T-helper 2 cell treated with Interferon-gamma antibody and Interleukin-4, amounts not matched to agents 5 μg/mL and 100 μg/mL, for 36 hours (primary cell): ENCODE measurements at regions not wholly inside any gene's neighbourhood (a gene's known extent, or its start where the extent isn't known, plus 50 kb on each side); places are given as distances from the start of the nearest gene placed in this dataset.

Source experiments
- DNase-seq: peaks from one replicate; pipeline ENCODE4 v3.0.0; 2021; ENCODE audit warnings: low spot score
- H3K27ac Mint-ChIP-seq: one replicate; pipeline ENCODE4 v1.8.0; 2021; ENCODE audit warnings: mild to moderate bottlenecking, mixed read lengths
- H3K27me3 Mint-ChIP-seq: one replicate; pipeline ENCODE4 v1.8.0; 2021; ENCODE audit warnings: low read depth, mixed read lengths
- H3K36me3 Mint-ChIP-seq: one replicate; pipeline ENCODE4 v1.8.0; 2021; ENCODE audit warnings: low read depth, mixed read lengths
- H3K4me1 Mint-ChIP-seq: one replicate; pipeline ENCODE4 v1.8.0; 2021; ENCODE audit warnings: low read depth, mixed read lengths
- H3K4me3 Mint-ChIP-seq: one replicate; pipeline ENCODE4 v1.8.0; 2022; ENCODE audit warnings: mild to moderate bottlenecking, moderate library complexity, mixed read lengths
- H3K9me3 Mint-ChIP-seq: one replicate; pipeline ENCODE4 v1.8.0; 2021; ENCODE audit warnings: mixed read lengths

DNA sequence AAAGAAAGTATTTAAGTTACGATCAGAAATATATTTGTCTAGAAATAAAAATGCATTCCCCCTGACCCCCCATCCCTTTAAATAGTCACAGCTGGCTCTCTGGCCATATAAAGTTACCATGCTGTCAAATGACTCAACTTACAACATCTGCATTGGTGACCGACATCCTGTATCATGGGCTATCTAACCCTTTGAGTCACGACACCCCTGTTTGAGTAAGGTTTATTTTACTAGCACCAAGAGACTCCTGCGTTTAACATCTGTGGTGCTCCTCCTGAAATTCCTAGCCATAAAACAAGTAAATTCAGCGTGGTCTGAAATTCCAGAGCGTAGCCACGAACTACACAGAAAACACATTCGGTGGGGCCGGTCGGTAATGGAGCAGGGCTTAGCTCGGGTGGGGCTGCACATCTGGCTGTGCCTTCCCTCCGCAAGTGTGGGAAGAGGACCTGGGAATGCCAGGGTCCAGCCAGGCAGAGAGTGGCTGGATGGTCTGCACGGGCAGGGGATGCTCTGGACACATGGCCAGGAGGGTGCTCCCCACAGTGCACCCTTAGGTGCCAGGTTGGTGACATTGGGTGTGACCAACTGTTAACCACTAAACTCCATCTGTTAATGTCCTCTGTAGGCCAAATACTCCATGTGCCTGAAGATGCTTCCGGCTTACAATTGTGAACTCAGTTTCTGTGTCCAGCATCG lies 53.0 kb upstream of the CLDN14 start:
- Mint-ChIP-seq H3K36me3 (no peaks in the 10 kb centered on the region), H3K4me1 (no peaks in the 10 kb centered on the region), H3K27ac (no peak overlapping the region), H3K4me3 (no peak overlapping the region), H3K9me3 (no peaks in the 10 kb centered on the region), H3K27me3 (no peaks in the 10 kb centered on the region)
- no peak for DNase-seq

DNA sequence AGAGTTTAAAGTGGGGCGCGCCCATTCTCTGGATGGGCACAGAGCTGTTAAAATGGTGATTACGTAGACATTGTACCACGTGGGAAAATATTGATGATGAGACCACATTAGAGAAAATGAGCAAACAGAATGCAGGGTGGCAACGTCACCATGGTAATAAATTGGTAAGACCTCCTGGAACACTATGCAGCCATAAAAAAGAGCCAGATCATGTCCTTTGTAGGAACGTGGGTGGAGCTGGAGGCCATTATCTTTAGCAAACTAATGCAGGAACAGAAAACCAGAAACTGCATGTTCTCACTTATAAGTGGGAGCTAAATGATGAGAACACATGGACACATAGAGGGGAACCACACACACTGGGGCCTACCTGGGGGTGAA lies 53.5 kb upstream of the CLDN14 start:
- no peak for DNase-seq
- Mint-ChIP-seq H3K36me3 (no peaks in the 10 kb centered on the region), H3K4me1 (no peaks in the 10 kb centered on the region), H3K27me3 (no peaks in the 10 kb centered on the region), H3K4me3 (no peak overlapping the region), H3K27ac (no peak overlapping the region), H3K9me3 (no peaks in the 10 kb centered on the region)

DNA sequence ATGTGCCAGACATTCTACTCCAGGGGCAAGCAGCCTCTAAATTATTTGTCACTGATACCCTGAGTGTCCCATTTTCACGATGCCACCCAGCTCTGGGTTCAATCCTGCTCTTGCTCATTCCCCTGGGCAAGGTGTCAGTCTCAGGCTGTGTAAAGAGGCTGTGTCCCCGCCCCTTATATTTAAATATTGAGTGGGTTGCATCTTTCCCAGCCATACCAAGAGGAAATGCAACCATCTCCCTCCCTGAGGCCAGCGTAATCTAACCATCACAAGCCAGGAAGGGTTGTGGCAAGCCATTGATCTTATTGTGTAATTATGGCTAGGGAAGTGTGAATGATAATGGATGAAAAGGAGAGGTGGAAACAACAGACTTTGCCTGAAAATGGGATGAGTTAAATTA lies 54.7 kb upstream of the CLDN14 start:
- H3K9me3 Mint-ChIP-seq = no peaks in the 10 kb centered on the region
- H3K27ac Mint-ChIP-seq = no peak overlapping the region
- no peaks in the 10 kb centered on the region for H3K36me3 Mint-ChIP-seq
- H3K4me3 Mint-ChIP-seq = no peak overlapping the region
- no peaks in the 10 kb centered on the region for H3K27me3 Mint-ChIP-seq
- no peaks in the 10 kb centered on the region for H3K4me1 Mint-ChIP-seq
- DNase-seq = no peak

DNA sequence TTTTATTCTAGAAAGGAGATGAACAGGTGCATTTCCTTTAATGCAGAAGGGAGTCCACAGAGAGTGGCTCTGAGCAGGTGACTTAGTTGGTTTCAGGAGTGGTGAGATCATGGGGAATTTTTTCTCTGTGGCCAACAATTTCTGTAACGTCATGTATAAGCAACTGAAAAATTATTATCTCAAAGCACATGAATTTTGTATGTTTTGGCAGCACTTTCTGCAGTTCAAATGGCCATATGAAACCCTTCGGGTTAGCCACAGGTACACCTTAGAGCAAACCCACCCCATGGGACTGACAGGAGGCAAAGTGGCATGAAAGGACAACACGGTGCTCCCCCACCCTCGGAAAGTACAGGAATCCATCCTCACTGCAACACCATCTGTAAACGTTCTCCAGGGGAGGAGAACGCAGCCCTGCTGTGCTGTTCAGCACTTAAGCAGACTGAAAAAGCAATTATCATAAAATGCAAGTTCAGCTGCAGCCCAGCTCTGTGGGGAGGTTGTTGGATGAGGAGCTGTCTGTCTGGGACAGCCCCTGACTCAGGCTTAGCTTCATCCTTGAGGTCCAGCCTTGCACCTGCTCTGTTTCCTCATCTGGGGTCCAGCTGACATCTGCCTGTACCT lies 55.8 kb upstream of the CLDN14 start:
- DNase-seq = no peak
- Mint-ChIP-seq H3K27ac (no peak overlapping the region), H3K27me3 (no peaks in the 10 kb centered on the region), H3K4me3 (no peak overlapping the region), H3K4me1 (no peaks in the 10 kb centered on the region), H3K9me3 (no peaks in the 10 kb centered on the region), H3K36me3 (no peaks in the 10 kb centered on the region)

DNA sequence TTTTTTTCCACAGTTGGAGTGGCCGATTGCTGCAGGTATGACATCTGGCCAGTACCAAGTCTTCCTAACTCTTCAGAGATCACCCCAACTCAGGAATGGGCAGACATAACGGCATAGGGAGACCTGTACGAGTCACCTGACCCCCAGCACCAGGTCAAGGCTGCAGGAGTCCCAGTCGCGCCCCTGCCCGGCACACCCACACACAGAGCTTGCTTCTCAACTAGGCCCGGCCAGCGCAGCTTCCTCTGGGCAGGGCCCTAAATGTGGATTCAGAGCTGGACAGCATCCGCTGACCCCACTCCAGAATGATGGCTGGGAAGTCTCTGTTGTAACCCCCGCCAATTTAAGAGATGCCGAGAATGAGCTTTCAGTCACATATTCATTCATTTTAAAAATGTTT lies 58.8 kb upstream of the CLDN14 start:
- Mint-ChIP-seq H3K27ac (no peak overlapping the region), H3K36me3 (no peaks in the 10 kb centered on the region), H3K4me3 (no peak overlapping the region), H3K27me3 (peaks cover 9% of the 10 kb centered on the region), H3K9me3 (no peaks in the 10 kb centered on the region), H3K4me1 (no peaks in the 10 kb centered on the region)
- DNase-seq = no peak

DNA sequence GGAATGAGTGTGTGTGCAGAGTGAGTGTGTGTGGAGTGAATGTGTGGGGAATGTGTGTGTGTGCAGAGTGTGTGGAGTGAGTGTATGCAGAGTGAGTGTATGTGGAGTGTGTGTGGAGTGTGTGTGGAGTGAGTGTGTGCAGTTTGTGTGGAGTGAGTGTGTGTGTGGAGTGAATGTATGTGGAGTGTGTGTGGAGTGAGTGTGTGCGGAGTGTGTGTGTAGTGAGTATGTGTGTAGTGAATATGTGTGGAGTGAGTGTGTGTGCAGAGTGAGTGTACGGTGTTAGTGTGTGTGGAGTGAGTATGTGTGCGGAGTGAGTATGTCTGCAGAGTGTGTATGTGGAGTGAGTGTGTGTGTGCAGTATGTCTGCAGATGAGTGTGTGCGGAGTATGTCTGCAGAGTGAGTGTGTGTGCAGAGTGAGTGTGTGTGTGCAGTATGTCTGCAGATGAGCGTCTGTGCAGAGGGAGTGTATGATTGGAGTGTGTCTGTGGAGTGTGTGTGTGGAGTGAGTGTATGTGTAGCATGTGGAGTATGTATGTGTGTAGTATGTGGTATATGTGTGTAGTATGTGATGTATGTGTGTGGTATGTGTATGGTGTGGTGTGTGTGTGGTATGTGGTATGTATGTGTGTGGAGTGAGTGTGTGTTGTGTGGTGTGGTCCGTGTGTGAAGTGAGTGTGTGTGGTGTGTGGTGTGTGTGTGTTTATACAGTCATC lies 59.7 kb upstream of the CLDN14 start:
- H3K4me1 Mint-ChIP-seq = no peaks in the 10 kb centered on the region
- H3K27me3 Mint-ChIP-seq = peaks cover 9% of the 10 kb centered on the region
- no peaks in the 10 kb centered on the region for H3K9me3 Mint-ChIP-seq
- no peaks in the 10 kb centered on the region for H3K36me3 Mint-ChIP-seq
- DNase-seq = no peak
- no peak overlapping the region for H3K4me3 Mint-ChIP-seq
- no peak overlapping the region for H3K27ac Mint-ChIP-seq

DNA sequence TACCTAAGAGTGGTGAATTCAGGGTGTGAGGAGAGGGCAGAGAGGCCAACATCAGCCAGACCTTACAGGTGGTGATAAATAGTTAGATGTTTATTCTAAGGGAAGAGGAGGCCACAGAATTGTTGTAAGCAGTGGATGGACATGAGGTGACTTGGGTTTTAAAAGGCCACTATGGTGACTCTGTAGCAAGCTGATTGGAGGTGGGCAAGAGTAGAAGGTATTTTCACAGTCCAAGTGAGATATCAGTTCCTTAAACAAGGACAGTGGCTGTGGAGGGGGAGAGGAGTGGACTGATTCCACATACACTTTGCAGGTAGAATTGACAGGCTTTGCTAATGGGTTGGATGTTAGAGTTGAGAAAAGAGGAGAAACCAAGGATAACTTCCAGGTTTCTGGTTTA lies 60.8 kb upstream of the CLDN14 start:
- H3K4me1 Mint-ChIP-seq = no peaks in the 10 kb centered on the region
- no peaks in the 10 kb centered on the region for H3K36me3 Mint-ChIP-seq
- no peaks in the 10 kb centered on the region for H3K9me3 Mint-ChIP-seq
- no peak overlapping the region for H3K27ac Mint-ChIP-seq
- H3K4me3 Mint-ChIP-seq = no peak overlapping the region
- peaks cover 11% of the 10 kb centered on the region for H3K27me3 Mint-ChIP-seq
- no peak for DNase-seq

DNA sequence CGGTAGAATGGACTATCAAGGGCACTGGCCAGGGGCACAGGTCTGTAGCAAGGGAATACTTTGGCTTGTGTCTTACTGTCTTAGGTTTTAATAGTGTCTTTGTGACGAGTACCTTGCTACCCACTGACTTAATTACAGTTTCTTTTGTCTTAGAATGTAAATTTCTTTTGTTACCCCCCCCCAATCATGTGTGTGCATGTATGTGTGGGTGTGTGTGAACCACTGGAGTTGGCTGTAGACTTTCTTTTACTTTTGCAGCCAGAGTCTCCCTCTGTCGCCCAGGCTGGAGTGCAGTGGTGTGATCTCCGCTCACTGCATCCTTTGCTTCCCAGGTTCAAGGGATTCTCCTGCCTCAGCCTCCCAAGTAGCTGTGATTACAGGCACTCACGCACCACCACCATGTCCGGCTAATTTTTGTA lies 61.8 kb upstream of the CLDN14 start:
- H3K9me3 Mint-ChIP-seq = no peaks in the 10 kb centered on the region
- H3K4me3 Mint-ChIP-seq = no peak overlapping the region
- H3K27ac Mint-ChIP-seq = no peak overlapping the region
- H3K36me3 Mint-ChIP-seq = no peaks in the 10 kb centered on the region
- no peak for DNase-seq
- no peaks in the 10 kb centered on the region for H3K4me1 Mint-ChIP-seq
- H3K27me3 Mint-ChIP-seq = peaks cover 12% of the 10 kb centered on the region

DNA sequence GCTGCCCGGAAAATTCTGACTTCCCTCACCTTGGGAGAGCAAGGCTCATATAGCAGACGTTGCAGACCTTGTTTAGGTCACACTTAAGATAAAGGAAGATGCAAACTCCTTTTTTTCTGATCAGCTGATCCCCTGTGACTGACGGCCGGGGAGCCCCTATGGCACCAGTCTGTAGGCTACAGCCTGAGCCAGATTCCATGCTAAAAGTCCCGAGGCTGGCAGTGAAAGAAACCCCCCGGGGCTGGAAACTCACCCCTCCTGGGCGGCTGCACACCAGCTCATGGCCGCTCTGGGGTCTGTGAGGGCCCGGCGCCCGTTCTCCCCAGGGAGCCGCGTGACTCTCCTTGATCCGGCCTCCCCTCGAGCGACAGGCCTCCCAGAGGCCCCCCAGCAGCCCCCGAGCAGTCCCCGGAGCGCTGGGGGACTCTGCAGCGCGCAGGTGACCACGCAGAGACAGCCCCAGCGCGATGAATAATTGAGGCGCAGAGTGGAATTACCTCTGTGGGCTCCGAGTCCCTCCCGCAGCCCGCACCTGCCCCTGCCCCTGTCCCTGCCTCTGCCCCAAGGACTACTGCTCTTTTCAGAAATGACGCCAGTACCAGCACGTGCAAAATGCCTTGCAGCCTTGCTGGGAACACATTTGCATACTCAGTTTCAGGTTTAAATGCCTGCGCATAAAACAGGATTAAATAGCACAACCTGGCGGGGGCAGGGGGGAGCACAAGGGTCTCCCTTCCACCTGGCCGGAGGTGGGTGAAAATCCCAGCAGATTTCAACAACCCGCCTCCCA lies 62.6 kb upstream of the CLDN14 start:
- Mint-ChIP-seq H3K4me1 (no peaks in the 10 kb centered on the region), H3K36me3 (no peaks in the 10 kb centered on the region), H3K9me3 (no peaks in the 10 kb centered on the region), H3K27ac (no peak overlapping the region), H3K4me3 (no peak overlapping the region), H3K27me3 (peaks cover 12% of the 10 kb centered on the region)
- DNase-seq = no peak

DNA sequence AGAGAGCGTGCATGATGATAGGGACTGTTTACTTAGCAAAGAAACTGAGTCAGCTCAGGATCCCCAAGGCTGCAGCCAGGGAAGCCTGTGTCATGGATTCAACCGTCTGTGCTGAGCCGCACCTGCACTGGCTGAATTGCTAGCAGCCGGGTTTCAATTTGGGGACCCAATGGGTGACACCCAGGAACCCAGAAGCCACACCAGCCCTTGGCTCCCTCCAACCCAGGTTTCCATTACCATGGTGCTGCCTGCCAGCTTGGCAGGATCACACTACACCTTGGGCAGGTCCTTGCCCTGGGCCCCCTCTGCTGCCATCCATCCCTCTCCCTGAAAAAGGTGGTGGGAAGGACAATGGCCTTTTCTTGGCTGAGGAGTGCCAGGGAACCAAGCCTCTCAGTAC lies 64.0 kb upstream of the CLDN14 start:
- H3K27me3 Mint-ChIP-seq = peaks cover 12% of the 10 kb centered on the region
- H3K4me3 Mint-ChIP-seq = no peak overlapping the region
- H3K36me3 Mint-ChIP-seq = no peaks in the 10 kb centered on the region
- H3K4me1 Mint-ChIP-seq = no peaks in the 10 kb centered on the region
- no peaks in the 10 kb centered on the region for H3K9me3 Mint-ChIP-seq
- DNase-seq = no peak
- no peak overlapping the region for H3K27ac Mint-ChIP-seq

DNA sequence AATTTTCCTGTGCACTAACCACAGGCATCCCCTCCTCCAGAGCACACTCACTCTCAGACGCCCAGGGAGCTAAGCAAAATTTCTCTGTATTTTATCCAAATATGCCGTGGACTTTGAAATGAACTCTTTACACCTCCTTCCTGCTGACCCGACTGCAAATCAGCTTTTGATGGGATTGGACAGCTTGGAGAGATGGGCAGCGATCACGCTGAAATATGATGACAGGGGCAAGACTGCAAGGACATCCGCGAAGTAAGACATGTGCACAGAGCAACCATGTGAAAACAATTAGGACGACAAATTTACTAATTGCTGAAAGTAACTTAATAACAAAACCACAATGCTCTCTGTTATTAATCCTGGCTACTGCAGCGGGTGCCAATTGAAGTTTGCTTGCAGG lies 64.6 kb upstream of the CLDN14 start:
- Mint-ChIP-seq H3K9me3 (no peaks in the 10 kb centered on the region), H3K4me3 (no peak overlapping the region), H3K4me1 (no peaks in the 10 kb centered on the region), H3K36me3 (no peaks in the 10 kb centered on the region), H3K27me3 (peaks cover 12% of the 10 kb centered on the region), H3K27ac (no peak overlapping the region)
- no peak for DNase-seq

DNA sequence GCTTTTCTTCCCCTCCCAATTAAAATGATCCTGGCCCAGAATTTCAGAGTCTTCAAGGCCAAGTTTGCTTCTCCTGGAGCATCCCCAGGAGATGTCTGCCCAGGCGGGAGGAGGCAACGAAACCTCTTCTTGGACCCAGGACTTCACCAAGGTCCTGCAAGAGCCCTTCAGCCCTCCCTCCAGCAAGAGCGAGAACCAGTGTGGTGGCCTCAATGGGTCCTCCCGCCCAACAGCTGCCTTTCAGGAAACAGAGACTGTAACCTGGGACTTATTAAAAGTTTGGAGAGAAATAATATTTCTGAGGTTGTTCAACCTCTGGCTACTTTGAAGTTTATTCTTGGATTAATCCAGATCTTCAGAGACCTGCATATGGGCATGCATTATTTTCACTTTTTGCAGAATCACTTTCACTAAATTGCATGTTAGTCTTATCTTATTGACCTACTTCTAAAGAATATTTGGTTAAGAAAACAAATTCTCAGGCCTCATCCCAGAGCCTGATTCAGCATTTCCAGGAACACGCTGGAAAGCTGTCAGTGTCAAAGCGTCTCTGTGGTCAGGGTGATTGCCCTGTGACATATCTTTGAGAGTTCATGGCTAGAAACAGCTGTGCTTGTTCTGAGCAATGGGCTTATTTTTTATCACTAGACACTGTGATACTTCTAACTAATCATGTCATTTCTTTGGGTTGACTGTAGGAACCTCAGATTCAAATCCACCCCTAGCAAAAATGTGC lies 66.0 kb upstream of the CLDN14 start:
- no peak overlapping the region for H3K4me3 Mint-ChIP-seq
- DNase-seq = no peak
- H3K4me1 Mint-ChIP-seq = no peaks in the 10 kb centered on the region
- peaks cover 12% of the 10 kb centered on the region for H3K27me3 Mint-ChIP-seq
- no peaks in the 10 kb centered on the region for H3K9me3 Mint-ChIP-seq
- no peaks in the 10 kb centered on the region for H3K36me3 Mint-ChIP-seq
- no peak overlapping the region for H3K27ac Mint-ChIP-seq

DNA sequence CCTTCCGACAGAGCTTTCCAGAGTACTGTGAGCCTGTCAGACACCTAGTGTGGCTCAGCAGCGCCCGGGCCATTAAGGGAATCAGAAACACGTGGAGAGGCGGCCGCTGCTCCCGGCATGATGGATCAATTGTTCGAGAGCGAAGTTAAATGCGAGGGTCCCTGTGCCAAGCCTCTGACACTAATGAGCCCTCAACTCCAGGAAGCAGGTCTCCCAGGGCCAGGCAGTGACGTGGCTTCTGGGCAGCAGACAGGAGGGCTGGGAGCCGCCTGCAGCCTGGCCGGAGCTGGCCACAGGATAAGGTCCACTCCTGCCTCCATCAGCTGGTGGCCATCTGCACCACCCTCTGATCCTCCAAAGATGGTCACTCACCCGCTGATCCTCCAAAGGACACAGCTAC lies 67.5 kb upstream of the CLDN14 start:
- H3K27me3 Mint-ChIP-seq = peaks cover 5% of the 10 kb centered on the region
- DNase-seq = no peak
- no peak overlapping the region for H3K4me3 Mint-ChIP-seq
- no peaks in the 10 kb centered on the region for H3K9me3 Mint-ChIP-seq
- H3K4me1 Mint-ChIP-seq = no peaks in the 10 kb centered on the region
- H3K36me3 Mint-ChIP-seq = no peaks in the 10 kb centered on the region
- no peak overlapping the region for H3K27ac Mint-ChIP-seq
